ENCODE measurements at regions not wholly inside any gene's neighbourhood (a gene's known extent, or its start where the extent isn't known, plus 50 kb on each side); places are given as distances from the start of the nearest gene placed in this dataset.
A peak's percentile ranks its signal among the peaks of the same experiment; 100 is the strongest.
"Not testable (repeated sequence)": the region's sequence is repeated elsewhere in the genome, so short reads cannot be mapped to it uniquely, and the experiment has no call there.

- no peak for DNase-seq (ENCODE audit: low read depth in 2 of 3, low spot score in 2 of 3)
These were observed 88.4 kb upstream of the CDK6 start for GRCh38 chr7:92924800-92925199.

DNA sequence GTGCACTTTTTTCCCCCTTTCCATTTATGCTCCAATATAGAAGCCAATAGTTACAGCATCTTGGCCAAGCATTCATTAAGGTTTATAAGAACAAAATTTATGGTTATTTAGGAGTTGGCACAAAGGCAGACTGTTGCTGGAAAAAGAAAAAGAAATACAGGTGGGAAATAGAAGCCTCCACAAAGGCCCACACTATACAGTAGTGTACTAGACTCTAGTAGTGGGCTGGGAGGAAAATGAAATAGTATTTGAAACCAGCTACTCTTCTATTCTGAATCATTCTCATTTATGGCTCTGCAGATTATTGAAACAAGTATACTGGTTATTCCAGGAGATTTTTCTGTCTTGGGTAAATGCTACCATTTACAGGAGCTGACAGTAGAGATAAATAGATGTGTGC is 80.9 kb upstream of the CDK6 start:
- DNase-seq (ENCODE audit: low read depth in 2 of 3, low spot score in 2 of 3), result no peak

DNA sequence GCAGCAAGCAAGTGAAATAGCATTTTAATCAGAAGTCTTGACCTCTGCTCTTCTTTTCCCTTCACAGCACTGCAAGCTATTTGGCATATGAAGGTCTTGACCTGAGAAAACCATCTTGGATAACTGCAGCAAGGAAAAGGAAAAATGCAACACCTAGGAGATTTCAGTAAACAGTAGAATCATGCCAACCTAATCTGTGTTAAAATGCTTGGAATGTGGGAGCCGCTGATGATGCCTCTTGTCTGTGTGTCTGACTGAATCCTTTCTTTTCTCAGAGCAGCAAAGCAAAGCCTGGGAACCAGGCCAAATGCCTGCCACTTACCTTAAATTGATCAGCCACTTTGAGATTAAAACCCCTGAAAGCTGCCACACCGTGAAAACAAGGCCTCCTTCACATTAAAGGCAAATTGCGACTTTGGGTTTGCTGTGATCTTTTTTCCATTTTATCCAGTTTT is 80.4 kb upstream of the CDK6 start:
- no peak for DNase-seq (ENCODE audit: low read depth in 2 of 3, low spot score in 2 of 3)

- no peak for DNase-seq (ENCODE audit: low read depth in 2 of 3, low spot score in 2 of 3)
These were observed 79.0 kb upstream of the CDK6 start for GRCh38 chr7:92915348-92915747.

- DNase-seq (ENCODE audit: low read depth in 2 of 3, low spot score in 2 of 3), result no peak
These were observed 78.3 kb upstream of the CDK6 start for GRCh38 chr7:92914645-92915044.

DNA sequence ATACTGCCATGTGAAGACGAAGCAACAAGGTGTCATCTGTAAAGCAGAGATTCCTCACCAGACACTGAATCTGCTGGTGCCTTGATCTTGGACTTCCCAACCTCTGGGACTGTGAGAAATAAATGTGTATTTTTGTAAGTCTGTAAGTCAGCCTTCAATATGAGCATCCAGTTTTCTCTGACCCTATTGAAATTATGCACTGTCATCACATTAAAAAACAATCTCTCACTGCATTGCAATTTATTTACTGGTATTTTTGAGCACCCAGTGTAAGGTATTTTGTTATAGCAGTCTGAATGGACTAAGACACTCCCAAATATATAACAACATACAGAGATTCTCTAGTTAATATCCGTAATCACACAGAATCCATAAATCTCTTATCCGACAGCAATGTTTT is 77.5 kb upstream of the CDK6 start:
- no peak for DNase-seq (ENCODE audit: low read depth in 2 of 3, low spot score in 2 of 3)

DNA sequence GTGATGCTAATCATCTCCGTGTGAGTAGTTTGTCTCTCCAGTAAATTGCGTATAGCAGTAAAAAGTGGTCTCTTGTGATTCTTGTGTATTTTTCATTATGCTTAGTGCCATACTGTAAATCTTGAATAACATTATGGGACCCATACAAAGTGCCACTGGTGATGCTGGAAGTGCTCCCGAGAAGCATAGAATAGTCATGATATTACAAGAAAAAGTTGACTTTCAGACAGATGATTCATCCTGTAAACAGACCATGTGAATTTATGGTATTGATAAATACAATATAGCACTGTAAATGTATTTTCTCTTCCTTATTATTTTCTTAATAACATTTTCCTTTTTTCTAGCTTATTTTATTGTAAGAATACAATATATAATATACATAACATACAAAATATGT is 74.6 kb upstream of the CDK6 start:
- DNase-seq (ENCODE audit: low read depth in 2 of 3, low spot score in 2 of 3), result no peak

DNA sequence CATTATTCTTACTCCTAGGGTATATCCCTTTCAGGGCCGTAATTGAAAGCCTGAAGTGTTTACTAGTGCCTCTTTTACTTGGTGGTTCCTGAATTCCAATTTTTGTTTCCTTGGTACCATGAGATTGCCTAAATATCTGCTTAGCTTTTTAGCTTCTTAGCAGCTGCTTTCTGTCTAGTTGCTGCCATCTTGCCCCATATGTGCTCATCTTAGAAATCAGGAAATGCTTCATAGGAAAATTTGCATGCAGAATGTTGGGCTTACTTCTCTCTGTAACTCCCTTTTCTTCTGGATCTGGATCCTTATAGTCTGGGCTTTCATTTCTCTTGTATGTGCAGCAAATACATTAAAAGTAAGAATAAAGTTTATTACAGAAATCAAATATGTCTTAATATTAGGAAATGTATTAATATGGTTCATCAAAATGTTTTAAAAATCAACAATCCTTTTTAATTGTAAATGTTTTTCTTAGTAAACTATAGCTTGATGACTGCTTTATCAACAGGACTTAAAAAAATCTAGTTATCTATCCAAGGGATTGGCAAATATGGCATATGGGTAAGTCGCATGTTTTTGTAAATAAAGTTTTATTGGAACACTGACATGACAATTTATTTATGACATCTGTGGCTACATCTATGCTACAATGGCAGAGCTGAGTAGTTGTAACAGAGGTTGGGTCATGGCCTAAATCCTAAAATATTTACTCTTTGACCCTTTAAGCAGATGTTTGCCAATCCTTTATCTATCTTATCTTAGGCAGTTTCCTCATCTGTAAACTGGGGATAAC is 73.5 kb upstream of the CDK6 start:
- DNase-seq (ENCODE audit: low read depth in 2 of 3, low spot score in 2 of 3), result no peak

GRCh38 chr7:92904244-92905131 is 68.1 kb upstream of the CDK6 start:
- DNase-seq (ENCODE audit: low read depth in 2 of 3, low spot score in 2 of 3), result peak; percentile 30 to 76 (median 65)

DNA sequence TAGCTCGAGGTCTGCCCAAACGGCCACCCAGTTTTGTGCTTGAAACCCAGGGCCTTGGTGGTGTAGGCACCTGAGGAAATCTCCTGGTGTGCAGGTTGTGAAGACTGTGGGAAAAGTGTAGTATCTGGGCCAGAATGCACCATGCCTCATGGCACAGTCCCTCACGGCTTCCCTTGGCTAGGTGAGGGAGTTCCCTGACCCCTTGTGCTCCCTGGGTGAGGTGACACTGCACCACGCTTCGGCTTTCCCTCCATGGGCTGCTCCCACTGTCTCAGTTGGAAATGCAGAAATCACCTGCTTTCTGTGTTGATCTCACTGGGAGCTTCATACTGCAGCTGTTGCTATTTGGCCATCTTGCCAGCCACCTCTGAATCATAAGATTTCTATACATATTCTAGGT is 62.4 kb upstream of the CDK6 start:
- DNase-seq (ENCODE audit: low read depth in 2 of 3, low spot score in 2 of 3), result no peak

DNA sequence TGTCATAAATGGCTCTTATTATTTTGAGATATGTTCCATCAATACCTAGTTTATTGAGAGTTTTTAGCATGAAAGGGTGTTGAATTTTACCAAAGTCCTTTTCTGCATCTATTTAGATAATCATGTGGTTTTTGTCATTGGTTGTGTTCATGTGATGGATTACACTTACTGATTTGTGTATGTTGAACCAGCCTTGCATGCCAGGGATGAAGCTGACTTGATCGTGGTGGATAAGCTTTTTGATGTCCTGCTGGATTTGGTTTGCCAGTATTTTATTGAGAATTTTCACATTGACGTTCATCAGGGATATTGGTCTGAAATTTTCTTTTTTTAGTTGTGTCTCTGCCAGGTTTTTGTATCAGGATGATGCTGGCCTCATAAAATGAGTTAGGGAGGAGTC is 58.5 kb upstream of the CDK6 start:
- not testable (repeated sequence) for DNase-seq (ENCODE audit: low read depth in 2 of 3, low spot score in 2 of 3)

DNA sequence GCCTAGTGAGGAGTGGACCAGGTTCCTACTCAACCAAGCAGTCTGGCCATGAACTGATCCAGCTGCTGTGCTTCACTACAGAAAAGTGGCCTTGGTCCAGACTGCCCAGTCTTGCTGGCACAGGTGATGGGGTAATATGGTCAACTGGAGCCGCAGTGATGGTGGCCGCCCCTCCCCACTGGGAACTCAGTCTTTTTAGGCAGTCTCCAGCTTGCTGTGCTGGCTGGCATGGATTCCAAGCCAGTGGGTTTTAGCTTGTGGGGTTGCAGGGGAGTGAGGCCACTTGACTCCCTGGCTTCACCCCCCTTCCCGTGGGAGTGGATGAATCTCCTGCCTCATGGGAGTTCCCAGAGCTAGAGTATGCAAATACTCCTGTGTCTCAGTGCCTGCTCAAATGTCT is 52.7 kb upstream of the CDK6 start:
- DNase-seq (ENCODE audit: low read depth in 2 of 3, low spot score in 2 of 3), result no peak

All from activated CD8-positive, alpha-beta memory T cell treated with anti-CD3 and anti-CD28 coated beads for 48 hours (primary cell).